ENCODE measurements at regions not wholly inside any gene's neighbourhood (a gene's known extent, or its start where the extent isn't known, plus 50 kb on each side); places are given as distances from the start of the nearest gene placed in this dataset.

- peak; percentile 47 to 85 (median 68) for DNase-seq (ENCODE audit: extremely low read depth in 1 of 11, low read depth in 9 of 11, low spot score in 4 of 11)
Measured at GRCh38 chr16:87127061-87127765, 190.0 kb downstream of the C16orf95 start.

GRCh38 chr16:87127766-87128147, 189.4 kb downstream of the C16orf95 start:
- no peak for DNase-seq (ENCODE audit: extremely low read depth in 1 of 11, low read depth in 9 of 11, low spot score in 4 of 11)

DNA sequence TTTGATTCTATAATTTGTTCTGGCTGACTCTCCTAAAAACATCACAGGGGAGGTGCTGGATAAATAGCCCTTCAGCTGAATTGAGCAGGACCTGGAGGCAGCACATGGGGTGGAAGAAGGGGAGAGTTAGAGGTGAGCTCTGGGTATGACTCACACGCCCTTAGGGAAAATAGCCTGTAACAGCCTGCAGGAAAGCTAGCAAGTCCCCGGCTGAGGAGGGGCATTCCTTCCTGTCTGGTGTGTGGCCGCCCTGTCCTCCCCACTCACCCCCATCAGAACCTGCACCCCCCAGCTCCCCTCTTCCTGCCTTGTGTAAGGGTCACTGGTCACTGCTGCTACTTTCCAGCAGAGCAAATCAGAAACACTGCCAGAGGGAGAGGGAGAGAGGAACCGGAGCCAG, 187.4 kb downstream of the C16orf95 start:
- DNase-seq (ENCODE audit: extremely low read depth in 1 of 11, low read depth in 9 of 11, low spot score in 4 of 11) = no peak

DNA sequence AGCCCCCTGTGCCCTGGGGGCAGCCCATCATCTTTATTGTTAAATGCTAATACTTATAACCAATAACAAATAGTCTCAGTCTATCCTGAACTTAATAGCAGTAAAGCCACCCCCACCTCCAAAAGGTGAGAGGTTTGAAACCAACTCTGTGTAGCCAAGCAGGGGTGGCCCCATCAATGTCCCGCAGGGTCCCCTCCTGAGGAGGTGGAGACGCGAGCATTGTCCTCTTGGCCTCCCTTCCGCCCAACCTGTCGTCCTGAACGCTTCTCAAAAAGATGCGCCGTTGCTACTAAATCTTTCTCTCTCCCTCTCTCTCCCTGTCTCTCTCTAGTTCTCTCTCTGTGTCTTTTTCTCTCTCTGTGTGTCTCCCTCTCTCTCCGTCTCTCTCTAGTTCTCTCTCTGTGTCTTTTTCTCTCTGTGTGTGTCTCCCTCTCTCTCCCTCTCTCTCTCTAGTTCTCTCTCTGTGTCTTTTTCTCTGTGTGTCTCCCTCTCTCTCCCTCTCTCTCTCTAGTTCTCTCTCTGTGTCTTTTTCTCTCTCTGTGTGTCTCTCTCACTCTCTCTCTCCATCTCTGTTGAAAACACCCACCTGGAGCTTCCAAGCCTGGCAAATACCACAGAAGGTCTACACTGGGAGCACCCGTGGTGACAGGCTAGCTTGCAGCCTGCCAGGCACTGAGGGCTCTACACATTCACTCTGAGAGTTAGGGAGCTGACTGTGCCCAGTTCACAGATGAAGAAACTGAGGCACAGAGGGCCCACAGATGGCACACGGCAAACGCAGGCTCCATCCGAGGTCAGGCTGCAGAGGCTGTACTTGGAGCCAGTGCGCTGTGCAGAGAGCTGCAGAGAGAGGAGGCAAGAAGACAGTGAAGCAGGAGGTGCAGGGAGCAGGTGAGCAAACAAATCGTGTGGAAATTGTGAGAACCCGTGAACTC, 185.9 kb downstream of the C16orf95 start:
- DNase-seq (ENCODE audit: extremely low read depth in 1 of 11, low read depth in 9 of 11, low spot score in 4 of 11) = no peak

DNA sequence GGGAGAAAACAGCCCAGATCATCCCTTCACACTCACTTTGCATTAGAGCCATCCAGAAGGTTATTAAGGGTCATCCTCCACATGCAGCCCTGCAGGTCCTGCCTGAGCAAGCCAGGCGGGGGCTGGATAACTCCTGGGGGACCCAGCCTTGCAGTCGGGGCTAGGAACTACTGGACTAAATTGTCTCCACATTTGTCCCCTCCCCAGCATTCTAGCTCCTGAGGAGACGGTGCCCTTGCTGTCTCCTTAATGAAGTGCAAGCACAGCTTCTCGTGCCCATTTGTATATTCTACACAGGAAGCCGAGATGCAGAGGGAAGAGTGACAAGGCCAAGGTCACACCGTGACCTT, 185.2 kb downstream of the C16orf95 start:
- no peak for DNase-seq (ENCODE audit: extremely low read depth in 1 of 11, low read depth in 9 of 11, low spot score in 4 of 11)

DNA sequence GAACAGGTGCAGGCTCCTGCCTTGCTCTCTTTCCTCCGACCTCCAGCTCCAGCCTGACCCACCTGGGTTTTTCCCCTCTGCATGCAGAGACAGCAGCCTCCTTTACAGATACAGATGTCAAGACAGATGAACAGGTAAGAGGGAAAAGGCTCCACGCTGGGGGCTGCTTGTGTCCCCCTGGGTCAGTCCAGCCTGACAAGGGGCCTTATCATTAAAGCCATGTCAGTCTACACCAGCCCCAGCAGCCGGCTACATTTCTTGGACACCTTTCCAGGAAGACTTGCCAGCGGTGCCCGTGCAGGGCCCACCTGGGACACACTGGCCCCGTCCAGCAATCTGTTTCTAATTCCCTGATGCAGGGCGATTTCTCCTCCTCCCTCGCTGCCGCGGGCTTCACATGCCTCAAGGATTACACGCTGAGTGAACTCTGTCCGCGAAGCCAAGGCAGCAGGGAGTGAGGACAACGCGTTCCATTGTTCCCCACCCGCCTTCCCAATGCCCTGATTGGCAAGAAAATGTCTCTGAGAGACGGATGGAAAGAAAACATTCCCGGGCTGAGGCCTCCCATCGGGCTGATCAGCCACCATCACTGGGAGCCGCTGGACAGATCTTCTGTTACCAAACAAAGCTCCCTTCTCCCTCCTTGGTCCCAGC, 184.7 kb downstream of the C16orf95 start:
- DNase-seq (ENCODE audit: extremely low read depth in 1 of 11, low read depth in 9 of 11, low spot score in 4 of 11) = peak in 1 of 11 donors; percentile 38

GRCh38 chr16:87133112-87133850, 183.9 kb downstream of the C16orf95 start:
- no peak for DNase-seq (ENCODE audit: extremely low read depth in 1 of 11, low read depth in 9 of 11, low spot score in 4 of 11)

- DNase-seq (ENCODE audit: extremely low read depth in 1 of 11, low read depth in 9 of 11, low spot score in 4 of 11) = no peak
Measured at GRCh38 chr16:87133966-87134627, 183.1 kb downstream of the C16orf95 start.

DNA sequence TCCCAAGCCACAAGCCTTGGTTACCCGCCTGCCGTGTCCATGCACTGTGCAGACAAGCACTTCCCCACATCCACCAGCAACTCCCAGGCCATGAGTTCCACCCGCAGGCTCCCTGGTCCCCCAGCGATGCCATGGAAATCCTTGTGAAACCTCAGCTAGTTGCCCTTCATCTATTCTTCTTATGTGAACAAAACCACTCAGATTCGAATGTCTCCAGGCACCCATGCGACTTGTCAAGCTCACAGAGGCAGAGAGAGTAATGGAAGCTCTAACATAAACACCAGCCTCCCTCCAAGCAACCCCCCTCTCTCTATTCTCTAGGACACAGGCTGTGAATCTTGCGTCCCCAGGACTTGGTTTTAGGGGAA, 182.6 kb downstream of the C16orf95 start:
- no peak for DNase-seq (ENCODE audit: extremely low read depth in 1 of 11, low read depth in 9 of 11, low spot score in 4 of 11)

- DNase-seq (ENCODE audit: extremely low read depth in 1 of 11, low read depth in 9 of 11, low spot score in 4 of 11) = no peak
Measured at GRCh38 chr16:87135246-87136030, 181.8 kb downstream of the C16orf95 start.

- no peak for DNase-seq (ENCODE audit: extremely low read depth in 1 of 11, low read depth in 9 of 11, low spot score in 4 of 11)
Measured at GRCh38 chr16:87138316-87138715, 178.9 kb downstream of the C16orf95 start.

DNA sequence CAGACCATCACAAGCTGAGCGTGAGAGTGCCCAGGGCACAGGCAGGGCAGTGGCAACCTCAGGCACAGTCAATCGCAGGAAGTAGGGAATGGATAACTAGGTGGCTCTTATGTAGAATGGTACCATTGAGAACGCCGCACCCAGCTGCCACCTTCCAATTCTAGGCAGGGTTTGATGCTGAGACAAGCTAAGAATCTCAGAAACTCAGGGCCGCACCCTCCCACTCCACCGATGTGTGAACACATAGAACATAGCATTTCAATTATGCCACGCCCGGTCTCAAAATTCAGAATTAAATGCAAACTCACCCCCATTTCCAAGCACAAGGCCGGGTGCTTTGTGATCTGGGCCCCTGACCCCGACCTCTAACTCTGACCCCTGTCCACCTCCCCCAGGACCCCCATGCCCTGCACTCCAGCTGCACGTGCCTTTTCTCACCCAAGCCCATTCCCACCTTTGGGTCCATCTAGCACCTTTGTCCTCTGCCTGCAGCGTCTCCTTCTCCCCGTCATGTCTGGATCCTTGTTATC, 178.4 kb downstream of the C16orf95 start:
- no peak for DNase-seq (ENCODE audit: extremely low read depth in 1 of 11, low read depth in 9 of 11, low spot score in 4 of 11)

DNA sequence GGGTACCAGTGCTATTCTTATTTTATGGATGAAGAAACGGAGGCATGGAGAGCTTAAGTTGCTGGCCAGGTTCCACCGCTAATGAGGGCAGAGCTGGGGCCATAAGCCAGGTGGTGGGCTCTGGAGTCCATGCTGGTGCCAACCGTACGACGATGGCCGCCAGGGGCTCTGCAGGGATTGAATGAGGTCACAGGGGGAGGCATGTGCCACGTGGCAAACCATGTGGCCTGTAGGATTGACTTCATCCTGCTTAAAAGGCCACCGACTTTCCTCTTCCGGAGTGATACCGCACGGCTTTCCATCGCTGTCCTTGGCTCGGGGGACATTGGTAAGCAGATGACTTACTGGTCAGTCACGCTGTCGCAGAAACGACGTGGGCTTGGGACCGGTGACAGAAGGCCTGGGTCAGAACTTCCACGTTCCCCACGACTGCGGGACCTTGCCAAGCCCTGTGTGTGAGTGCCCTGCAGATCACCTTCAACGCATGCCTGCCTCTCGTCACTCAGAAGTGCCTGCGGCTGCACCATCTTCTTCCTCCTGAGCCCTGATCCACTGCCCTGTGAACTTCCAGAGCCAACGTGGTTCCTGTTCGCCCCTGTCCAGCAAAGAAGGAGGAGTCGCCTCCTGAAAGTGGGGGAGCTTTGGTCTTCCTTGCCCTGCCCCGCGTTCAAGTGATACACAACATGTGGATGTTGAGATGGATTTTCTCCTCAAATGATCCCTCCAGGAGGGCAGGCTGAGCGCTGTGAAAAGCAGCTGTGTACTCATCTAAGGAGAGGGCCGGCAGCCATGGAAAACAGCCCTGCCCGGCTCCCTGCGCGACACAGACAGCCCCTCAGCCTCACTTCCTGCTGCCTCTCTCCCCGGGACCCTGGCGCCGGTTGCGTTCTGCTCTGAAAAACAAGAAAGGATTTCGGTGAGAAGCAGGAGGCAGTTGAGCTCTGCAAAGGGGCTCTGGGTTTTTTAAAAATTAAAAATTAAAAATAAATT, 176.7 kb downstream of the C16orf95 start:
- no peak for DNase-seq (ENCODE audit: extremely low read depth in 1 of 11, low read depth in 9 of 11, low spot score in 4 of 11)

GRCh38 chr16:87141402-87141801, 175.8 kb downstream of the C16orf95 start:
- DNase-seq (ENCODE audit: extremely low read depth in 1 of 11, low read depth in 9 of 11, low spot score in 4 of 11) = no peak

DNA sequence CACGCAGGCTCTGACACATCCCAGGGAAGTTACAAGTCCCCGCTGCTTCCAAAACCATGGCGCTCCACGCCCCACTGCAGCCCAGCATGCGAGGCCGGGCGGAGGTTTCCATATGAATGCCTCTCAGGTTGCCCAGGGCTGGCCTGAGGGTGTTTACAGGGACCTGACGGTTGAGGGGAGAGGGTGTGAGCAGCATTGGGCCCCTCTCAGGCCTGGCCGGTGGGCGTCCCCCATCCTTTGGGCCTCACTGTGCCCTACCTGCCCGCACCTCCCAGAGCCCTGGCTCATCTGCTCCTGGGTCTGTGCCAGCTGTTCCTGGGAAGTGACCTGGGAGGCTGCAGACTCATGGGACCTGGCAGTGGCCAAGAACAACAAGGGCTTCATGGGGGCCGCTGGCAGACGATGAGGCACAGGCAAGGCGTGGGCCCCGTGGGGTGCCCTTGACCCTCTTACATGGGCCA, 173.5 kb downstream of the C16orf95 start:
- no peak for DNase-seq (ENCODE audit: extremely low read depth in 1 of 11, low read depth in 9 of 11, low spot score in 4 of 11)

GRCh38 chr16:87144232-87144631, 173.0 kb downstream of the C16orf95 start:
- no peak for DNase-seq (ENCODE audit: extremely low read depth in 1 of 11, low read depth in 9 of 11, low spot score in 4 of 11)
